ENCODE measurements at regions not wholly inside any gene's neighbourhood (a gene's known extent, or its start where the extent isn't known, plus 50 kb on each side); places are given as distances from the start of the nearest gene placed in this dataset.

- no peak overlapping the region for H3K4me3 ChIP-seq
- no peak overlapping the region for H3K27ac ChIP-seq (replicated peaks in 1 of 4)
- H3K4me1 ChIP-seq = no peaks in the 10 kb centered on the region
- no peaks in the 10 kb centered on the region for H3K9me3 ChIP-seq
- H3K27me3 ChIP-seq = no peaks in the 10 kb centered on the region
- no peak for DNase-seq (ENCODE audit: extremely low spot score)
- no peaks in the 10 kb centered on the region for H3K36me3 ChIP-seq
- WGBS = 38% methylated on average over 2 of the region's 2 CpGs
- TF ChIP-seq POLR2A (IDR thresholded peaks at IDR 0.05; ENCODE audit: low read depth) (no peak), CTCF (IDR thresholded peaks at IDR 0.05) (peak; percentile 21 to 60 (median 40))
- intact Hi-C loops (cut with DNase I) = loop anchor here (5.0 kb wide), 1 partner anchor 133 kb away; no protein-coding TSS in a partner anchor
Measured at GRCh38 chr5:64074533-64074932, 91.1 kb upstream of the RNF180 start.

- no peak for DNase-seq (ENCODE audit: extremely low spot score)
- Histone ChIP-seq H3K36me3 (no peaks in the 10 kb centered on the region), H3K4me3 (no peak overlapping the region), H3K9me3 (no peaks in the 10 kb centered on the region), H3K27ac (replicated peaks in 1 of 4) (no peak overlapping the region), H3K27me3 (no peaks in the 10 kb centered on the region), H3K4me1 (no peaks in the 10 kb centered on the region)
- intact Hi-C loops (cut with DNase I) = no loop called here
- TF ChIP-seq POLR2A (IDR thresholded peaks at IDR 0.05; ENCODE audit: low read depth) = no peak
- TF ChIP-seq EP300 (IDR thresholded peaks at IDR 0.05) = no peak
- no peak for TF ChIP-seq CTCF (IDR thresholded peaks at IDR 0.05)
- TF ChIP-seq POLR2AphosphoS5 (IDR thresholded peaks at IDR 0.05) = no peak
Measured at GRCh38 chr5:64069486-64069885, 96.2 kb upstream of the RNF180 start.

- Histone ChIP-seq H3K4me3 (no peak overlapping the region), H3K9me3 (peaks cover 0 to 10% (median 2%) of the 10 kb centered on the region in 4 donors), H3K36me3 (no peaks in the 10 kb centered on the region), H3K27me3 (no peaks in the 10 kb centered on the region), H3K27ac (replicated peaks in 1 of 4) (no peak overlapping the region), H3K4me1 (no peaks in the 10 kb centered on the region)
- no peak for DNase-seq (ENCODE audit: extremely low spot score)
- TF ChIP-seq POLR2A (IDR thresholded peaks at IDR 0.05; ENCODE audit: low read depth) = no peak
- no peak for TF ChIP-seq POLR2AphosphoS5 (IDR thresholded peaks at IDR 0.05)
- no peak for TF ChIP-seq CTCF (IDR thresholded peaks at IDR 0.05)
- no peak for TF ChIP-seq EP300 (IDR thresholded peaks at IDR 0.05)
- intact Hi-C loops (cut with DNase I) = no loop called here
Measured at GRCh38 chr5:64050296-64050695, 88.1 kb upstream of the HTR1A start.

- Histone ChIP-seq H3K27ac (replicated peaks in 1 of 4) (no peak overlapping the region), H3K36me3 (no peaks in the 10 kb centered on the region), H3K9me3 (peaks cover 0 to 14% (median 3%) of the 10 kb centered on the region in 4 donors), H3K4me1 (no peaks in the 10 kb centered on the region), H3K27me3 (no peaks in the 10 kb centered on the region), H3K4me3 (no peak overlapping the region)
- 90% methylated on average over 3 of the region's 3 CpGs for WGBS
- DNase-seq (ENCODE audit: extremely low spot score) = no peak
- intact Hi-C loops (cut with DNase I) = no loop called here
- TF ChIP-seq POLR2AphosphoS5 (IDR thresholded peaks at IDR 0.05) (no peak), POLR2A (IDR thresholded peaks at IDR 0.05; ENCODE audit: low read depth) (no peak), CTCF (IDR thresholded peaks at IDR 0.05) (no peak), EP300 (IDR thresholded peaks at IDR 0.05) (no peak)
Measured at GRCh38 chr5:64040490-64040889, 78.2 kb upstream of the HTR1A start.

- Histone ChIP-seq H3K4me3 (no peak overlapping the region), H3K27me3 (no peaks in the 10 kb centered on the region), H3K9me3 (no peaks in the 10 kb centered on the region), H3K36me3 (no peaks in the 10 kb centered on the region), H3K27ac (replicated peaks in 1 of 4) (no peak overlapping the region), H3K4me1 (no peaks in the 10 kb centered on the region)
- WGBS = 69% methylated on average over 2 of the region's 2 CpGs
- intact Hi-C loops (cut with DNase I) = no loop called here
- DNase-seq (ENCODE audit: extremely low spot score) = no peak
- no peak for TF ChIP-seq POLR2AphosphoS5 (IDR thresholded peaks at IDR 0.05)
- TF ChIP-seq CTCF (IDR thresholded peaks at IDR 0.05) = no peak
- no peak for TF ChIP-seq POLR2A (IDR thresholded peaks at IDR 0.05; ENCODE audit: low read depth)
- no peak for TF ChIP-seq EP300 (IDR thresholded peaks at IDR 0.05)
Measured at GRCh38 chr5:64026493-64026892, 64.2 kb upstream of the HTR1A start.

Measured in esophagus muscularis mucosa (tissue), 4 donors.